ENCODE measurements at regions not wholly inside any gene's neighbourhood (a gene's known extent, or its start where the extent isn't known, plus 50 kb on each side); places are given as distances from the start of the nearest gene placed in this dataset.
"Not testable (repeated sequence)": the region's sequence is repeated elsewhere in the genome, so short reads cannot be mapped to it uniquely, and the experiment has no call there.

DNA sequence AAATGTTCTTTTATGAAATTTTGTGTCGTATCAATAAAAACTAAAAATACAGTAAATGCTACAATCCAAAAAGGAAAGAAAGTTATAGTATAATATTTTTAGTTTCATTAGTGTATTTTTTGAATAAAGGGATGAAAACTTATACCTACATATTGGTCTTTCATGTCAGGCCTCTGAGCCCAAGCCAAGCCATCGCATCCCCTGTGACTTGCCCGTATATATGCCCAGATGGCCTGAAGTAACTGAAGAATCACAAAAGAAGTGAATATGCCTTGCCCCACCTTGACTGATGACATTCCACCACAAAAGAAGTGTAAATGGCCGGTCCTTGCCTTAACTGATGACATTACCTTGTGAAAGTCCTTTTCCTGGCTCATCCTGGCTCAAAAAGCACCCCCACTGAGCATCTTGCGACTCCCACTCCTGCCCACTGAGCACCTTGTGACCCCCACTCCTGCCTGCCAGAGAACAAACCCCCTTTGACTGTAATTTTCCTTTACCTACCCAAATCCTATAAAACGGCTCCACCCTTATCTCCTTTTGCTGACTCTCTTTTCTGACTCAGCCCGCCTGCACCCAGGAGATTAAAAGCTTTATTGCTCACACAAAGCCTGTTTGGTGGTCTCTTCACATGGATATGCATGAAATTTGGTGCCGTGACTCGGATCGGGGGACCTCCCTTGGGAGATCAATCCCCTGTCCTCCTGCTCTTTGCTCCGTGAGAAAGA, 108.2 kb upstream of the PELI1 start:
- TF ChIP-seq POLR2AphosphoS5 (IDR thresholded peaks at IDR 0.05; ENCODE audit: borderline replicate concordance, low read depth, low read length); EZH2 (IDR thresholded peaks at IDR 0.05): not testable (repeated sequence)
